NT2/D1 (cell line): ENCODE measurements at regions not wholly inside any gene's neighbourhood (a gene's known extent, or its start where the extent isn't known, plus 50 kb on each side); places are given as distances from the start of the nearest gene placed in this dataset.

ENCODE experiments used
- YY1 ChIP-seq: IDR thresholded peaks from 2 replicates; pipeline ENCODE4 v1.6.1; 2011; ENCODE audit not compliant: insufficient read length, insufficient read depth
- ZNF274 ChIP-seq: IDR thresholded peaks from 2 replicates; pipeline ENCODE4 v1.6.1; 2011; ENCODE audit warnings: mild to moderate bottlenecking, low read depth, low read length

- TF ChIP-seq ZNF274, result no peak
- no peak for TF ChIP-seq YY1
These were observed 86.0 kb upstream of the KIF2B start for GRCh38 chr17:53736516-53737240.
